Liver (tissue), 7 donors: ENCODE measurements at regions not wholly inside any gene's neighbourhood (a gene's known extent, or its start where the extent isn't known, plus 50 kb on each side); places are given as distances from the start of the nearest gene placed in this dataset.

Experiments used
- DNase-seq: peaks from one replicate; pipeline ENCODE4 v3.0.0-alpha.2; 2017; ENCODE audit warnings: low spot score
- H3K27ac ChIP-seq, 2 donors: one replicate each; pipeline ENCODE4 v1.7.0; 2013; ENCODE audit warnings: inconsistent platforms in 2 of 2, low read length in 2 of 2, control low read depth in 1 of 2, low read depth in 1 of 2, mild to moderate bottlenecking in 1 of 2
- H3K27me3 ChIP-seq, 4 donors: one replicate each; pipeline versions ENCODE4 v1.6.1 to v1.7.0; 2013; ENCODE audit warnings: low read length in 3 of 4, inconsistent platforms in 1 of 4, mild to moderate bottlenecking in 1 of 4, moderate library complexity in 1 of 4; ENCODE audit not compliant: control insufficient read depth in 4 of 4, insufficient read depth in 4 of 4
- H3K36me3 ChIP-seq, 4 donors: one replicate each; pipeline versions ENCODE4 v1.6.1 to v1.7.0; 2013; ENCODE audit warnings: low read length in 3 of 4, mild to moderate bottlenecking in 3 of 4, low read depth in 1 of 4, moderate library complexity in 1 of 4; ENCODE audit not compliant: control insufficient read depth in 4 of 4, insufficient read depth in 3 of 4
- H3K4me1 ChIP-seq, 4 donors: one replicate each; pipeline versions ENCODE4 v1.6.1 to v1.7.0; 2013; ENCODE audit warnings: low read length in 3 of 4, mild to moderate bottlenecking in 3 of 4, moderate library complexity in 1 of 4; ENCODE audit not compliant: control insufficient read depth in 4 of 4, insufficient read depth in 4 of 4
- H3K4me3 ChIP-seq, 3 donors: one replicate each; pipeline versions ENCODE4 v1.6.1 to v1.7.0; 2013; ENCODE audit warnings: low read length in 3 of 3, control low read depth in 1 of 3, low read depth in 1 of 3, mild to moderate bottlenecking in 1 of 3
- H3K9ac ChIP-seq, 2 donors: one replicate each; pipeline ENCODE4 v1.7.0; 2013; ENCODE audit warnings: low read length in 2 of 2, mild to moderate bottlenecking in 2 of 2, moderate library complexity in 2 of 2, control low read depth in 1 of 2, low read depth in 1 of 2
- H3K9me3 ChIP-seq, 4 donors: one replicate each; pipeline versions ENCODE4 v1.6.1 to v1.7.0; 2013; ENCODE audit warnings: low read length in 3 of 4; ENCODE audit not compliant: control insufficient read depth in 4 of 4
- EGR1 ChIP-seq, 2 donors: IDR thresholded peaks; 2 replicates each; pipeline ENCODE4 v1.6.1; 2016 to 2018; ENCODE audit warnings: antibody characterized with exemption in 2 of 2, low read depth in 2 of 2
- FOXA1 ChIP-seq: IDR thresholded peaks from 2 replicates; pipeline ENCODE4 v1.6.1; 2016; ENCODE audit warnings: antibody characterized with exemption
- FOXA2 ChIP-seq: IDR thresholded peaks from 2 replicates; pipeline ENCODE4 v1.6.1; 2016; ENCODE audit warnings: antibody characterized with exemption
- HNF4A ChIP-seq, 2 donors: conservative IDR thresholded peaks; 2 replicates each; pipeline ENCODE4 v1.6.1; 2016; ENCODE audit warnings: antibody characterized with exemption in 2 of 2, mild to moderate bottlenecking in 2 of 2
- HNF4G ChIP-seq: IDR thresholded peaks from 2 replicates; pipeline ENCODE4 v1.6.1; 2016; ENCODE audit warnings: antibody characterized with exemption
- JUND ChIP-seq, 2 donors: IDR thresholded peaks; 2 replicates each; pipeline ENCODE4 v1.6.1; 2016; ENCODE audit warnings: antibody characterized with exemption in 2 of 2
- NR2F2 ChIP-seq: IDR thresholded peaks from 2 replicates; pipeline ENCODE4 v1.6.1; 2016; ENCODE audit warnings: antibody characterized with exemption
- RAD21 ChIP-seq, 2 donors: IDR thresholded peaks; 2 replicates each; pipeline ENCODE4 v1.6.1; 2016; ENCODE audit warnings: antibody characterized with exemption in 2 of 2, mild to moderate bottlenecking in 2 of 2
- RXRA ChIP-seq, 2 donors: IDR thresholded peaks; 2 replicates each; pipeline ENCODE4 v1.6.1; 2017 to 2018; ENCODE audit warnings: antibody characterized with exemption in 2 of 2, mild to moderate bottlenecking in 1 of 2
- SP1 ChIP-seq: IDR thresholded peaks from 2 replicates; pipeline ENCODE4 v1.6.1; 2018; ENCODE audit warnings: antibody characterized with exemption, mild to moderate bottlenecking
- YY1 ChIP-seq: IDR thresholded peaks from 2 replicates; pipeline ENCODE4 v1.6.1; 2016; ENCODE audit warnings: antibody characterized with exemption, mild to moderate bottlenecking
- WGBS: extraction: QIAGEN DNeasy Blood & Tissue Kit; methylation state at CpG from one replicate; pipeline ENCODE4 v1.1.7; 2013; 5-methylcytosine and 5-hydroxymethylcytosine counted together
- TF ChIP-seq, protein P1 (sequence below): IDR thresholded peaks from 2 replicates; pipeline ENCODE4 v1.6.1; 2016; ENCODE audit warnings: antibody characterized with exemption
- TF ChIP-seq, protein P2 (sequence below): IDR thresholded peaks from 2 replicates; pipeline ENCODE4 v1.6.1; 2016; ENCODE audit warnings: antibody characterized with exemption
- TF ChIP-seq, protein P3 (sequence below): IDR thresholded peaks from 2 replicates; pipeline ENCODE4 v1.6.1; 2016; ENCODE audit warnings: antibody characterized with exemption, mild to moderate bottlenecking
- TF ChIP-seq, protein P4 (sequence below): IDR thresholded peaks from 2 replicates; pipeline ENCODE4 v1.6.1; 2016; ENCODE audit warnings: antibody characterized with exemption
- donor health status: healthy.
- donor health status: healthy.
- donor health status: healthy.
- donor health status: healthy.

DNA sequence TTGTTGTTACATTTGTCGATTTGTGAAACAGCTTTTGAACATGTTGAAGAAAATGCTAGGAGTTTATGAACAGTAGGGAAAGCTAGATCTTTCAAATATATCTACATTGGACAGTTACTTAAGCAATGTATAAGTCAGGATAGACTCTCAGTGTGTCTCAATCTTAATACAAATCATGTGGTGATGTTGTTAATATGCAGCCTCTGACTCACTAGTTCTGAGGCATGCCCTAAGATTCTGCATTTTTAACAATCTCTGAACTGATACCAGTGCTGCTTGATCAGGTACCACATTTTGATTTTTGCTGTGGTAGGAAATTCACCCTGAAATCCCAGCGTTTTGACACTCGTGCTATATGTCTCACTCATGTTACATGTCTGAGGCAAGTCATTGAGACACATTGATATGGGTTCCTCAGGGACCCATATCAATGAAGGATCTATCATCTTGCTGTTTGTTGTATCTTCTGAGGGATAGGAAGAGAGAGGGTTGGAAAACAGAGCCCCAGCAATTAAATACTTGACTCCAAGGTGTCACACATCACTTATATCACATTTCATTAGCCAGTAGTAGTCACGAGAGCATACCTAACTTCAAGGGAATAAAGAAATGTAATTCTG is 597.9 kb downstream of the TAFA4 start:
- H3K27me3 ChIP-seq = no peaks in the 10 kb centered on the region
- no peaks in the 10 kb centered on the region for H3K36me3 ChIP-seq
- H3K27ac ChIP-seq = no peak overlapping the region
- no peak for TF ChIP-seq YY1
- TF ChIP-seq EGR1 (IDR thresholded peaks at IDR 0.05; ENCODE audit: low read depth in 2 of 2) = no peak
- TF ChIP-seq, protein P1, sequence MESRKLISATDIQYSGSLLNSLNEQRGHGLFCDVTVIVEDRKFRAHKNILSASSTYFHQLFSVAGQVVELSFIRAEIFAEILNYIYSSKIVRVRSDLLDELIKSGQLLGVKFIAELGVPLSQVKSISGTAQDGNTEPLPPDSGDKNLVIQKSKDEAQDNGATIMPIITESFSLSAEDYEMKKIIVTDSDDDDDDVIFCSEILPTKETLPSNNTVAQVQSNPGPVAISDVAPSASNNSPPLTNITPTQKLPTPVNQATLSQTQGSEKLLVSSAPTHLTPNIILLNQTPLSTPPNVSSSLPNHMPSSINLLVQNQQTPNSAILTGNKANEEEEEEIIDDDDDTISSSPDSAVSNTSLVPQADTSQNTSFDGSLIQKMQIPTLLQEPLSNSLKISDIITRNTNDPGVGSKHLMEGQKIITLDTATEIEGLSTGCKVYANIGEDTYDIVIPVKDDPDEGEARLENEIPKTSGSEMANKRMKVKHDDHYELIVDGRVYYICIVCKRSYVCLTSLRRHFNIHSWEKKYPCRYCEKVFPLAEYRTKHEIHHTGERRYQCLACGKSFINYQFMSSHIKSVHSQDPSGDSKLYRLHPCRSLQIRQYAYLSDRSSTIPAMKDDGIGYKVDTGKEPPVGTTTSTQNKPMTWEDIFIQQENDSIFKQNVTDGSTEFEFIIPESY = no peak
- TF ChIP-seq, protein P2, sequence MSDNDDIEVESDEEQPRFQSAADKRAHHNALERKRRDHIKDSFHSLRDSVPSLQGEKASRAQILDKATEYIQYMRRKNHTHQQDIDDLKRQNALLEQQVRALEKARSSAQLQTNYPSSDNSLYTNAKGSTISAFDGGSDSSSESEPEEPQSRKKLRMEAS = no peak
- TF ChIP-seq RAD21 (IDR thresholded peaks at IDR 0.05) = no peak
- no peak for TF ChIP-seq HNF4A (conservative IDR thresholded peaks at IDR 0.05)
- TF ChIP-seq NR2F2 = no peak
- TF ChIP-seq JUND (IDR thresholded peaks at IDR 0.05) = no peak
- H3K9ac ChIP-seq = no peak overlapping the region
- no peak overlapping the region for H3K4me3 ChIP-seq
- H3K9me3 ChIP-seq = no peaks in the 10 kb centered on the region
- no peak for DNase-seq
- H3K4me1 ChIP-seq = no peaks in the 10 kb centered on the region
- 78% methylated on average over 4 of the region's 4 CpGs for WGBS

DNA sequence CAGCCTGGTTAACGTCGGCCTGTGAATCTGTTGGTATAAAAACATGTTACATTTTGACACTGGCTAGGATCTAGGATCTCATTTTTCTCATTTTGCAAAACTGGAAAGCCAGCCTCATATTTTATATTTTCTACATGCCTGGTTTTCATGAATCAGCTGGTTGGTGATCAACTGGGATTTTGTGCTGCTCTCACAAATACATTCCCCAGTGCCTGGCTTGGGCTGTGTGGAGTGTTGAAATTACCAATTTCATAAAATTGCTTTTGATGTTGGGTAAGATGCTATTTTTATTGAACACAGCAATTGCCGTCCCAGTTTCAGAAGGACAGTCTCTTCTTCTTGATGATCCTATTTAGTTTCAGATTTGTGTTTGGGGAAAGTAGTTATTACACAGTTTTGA is 604.3 kb downstream of the TAFA4 start:
- WGBS = 90% methylated on average over 3 of the region's 3 CpGs

DNA sequence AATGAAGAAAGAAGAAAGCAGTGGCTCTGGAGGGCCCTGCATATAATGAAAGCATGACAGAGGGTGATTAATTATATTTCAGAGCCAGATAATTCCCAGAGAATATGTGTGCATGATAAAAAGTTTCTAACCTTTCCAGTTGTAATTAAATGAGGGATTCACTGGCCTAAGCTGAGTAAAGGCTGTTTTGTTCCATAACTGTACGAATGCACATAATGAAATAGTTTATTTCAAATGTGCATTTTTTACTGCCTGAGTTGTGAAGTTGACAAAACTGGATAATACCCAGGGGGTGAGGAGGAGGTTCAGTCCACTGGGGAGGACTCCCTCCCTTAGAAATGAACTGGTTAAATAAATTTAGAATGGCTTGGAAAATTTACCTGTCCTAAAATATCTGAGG is 616.4 kb downstream of the TAFA4 start:
- Histone ChIP-seq H3K4me3 (no peak overlapping the region), H3K9ac (no peak overlapping the region), H3K4me1 (no peaks in the 10 kb centered on the region), H3K27me3 (no peaks in the 10 kb centered on the region), H3K27ac (no peak overlapping the region), H3K9me3 (no peaks in the 10 kb centered on the region), H3K36me3 (no peaks in the 10 kb centered on the region)
- 76% methylated on average over 1 of the region's 1 CpG for WGBS
- no peak for DNase-seq
- TF ChIP-seq HNF4G = no peak
- no peak for TF ChIP-seq FOXA1
- TF ChIP-seq, protein P1 = no peak
- no peak for TF ChIP-seq YY1
- TF ChIP-seq FOXA2 = no peak
- TF ChIP-seq RXRA (IDR thresholded peaks at IDR 0.05) = no peak
- TF ChIP-seq, protein P3, sequence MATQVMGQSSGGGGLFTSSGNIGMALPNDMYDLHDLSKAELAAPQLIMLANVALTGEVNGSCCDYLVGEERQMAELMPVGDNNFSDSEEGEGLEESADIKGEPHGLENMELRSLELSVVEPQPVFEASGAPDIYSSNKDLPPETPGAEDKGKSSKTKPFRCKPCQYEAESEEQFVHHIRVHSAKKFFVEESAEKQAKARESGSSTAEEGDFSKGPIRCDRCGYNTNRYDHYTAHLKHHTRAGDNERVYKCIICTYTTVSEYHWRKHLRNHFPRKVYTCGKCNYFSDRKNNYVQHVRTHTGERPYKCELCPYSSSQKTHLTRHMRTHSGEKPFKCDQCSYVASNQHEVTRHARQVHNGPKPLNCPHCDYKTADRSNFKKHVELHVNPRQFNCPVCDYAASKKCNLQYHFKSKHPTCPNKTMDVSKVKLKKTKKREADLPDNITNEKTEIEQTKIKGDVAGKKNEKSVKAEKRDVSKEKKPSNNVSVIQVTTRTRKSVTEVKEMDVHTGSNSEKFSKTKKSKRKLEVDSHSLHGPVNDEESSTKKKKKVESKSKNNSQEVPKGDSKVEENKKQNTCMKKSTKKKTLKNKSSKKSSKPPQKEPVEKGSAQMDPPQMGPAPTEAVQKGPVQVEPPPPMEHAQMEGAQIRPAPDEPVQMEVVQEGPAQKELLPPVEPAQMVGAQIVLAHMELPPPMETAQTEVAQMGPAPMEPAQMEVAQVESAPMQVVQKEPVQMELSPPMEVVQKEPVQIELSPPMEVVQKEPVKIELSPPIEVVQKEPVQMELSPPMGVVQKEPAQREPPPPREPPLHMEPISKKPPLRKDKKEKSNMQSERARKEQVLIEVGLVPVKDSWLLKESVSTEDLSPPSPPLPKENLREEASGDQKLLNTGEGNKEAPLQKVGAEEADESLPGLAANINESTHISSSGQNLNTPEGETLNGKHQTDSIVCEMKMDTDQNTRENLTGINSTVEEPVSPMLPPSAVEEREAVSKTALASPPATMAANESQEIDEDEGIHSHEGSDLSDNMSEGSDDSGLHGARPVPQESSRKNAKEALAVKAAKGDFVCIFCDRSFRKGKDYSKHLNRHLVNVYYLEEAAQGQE = no peak
- TF ChIP-seq, protein P4, sequence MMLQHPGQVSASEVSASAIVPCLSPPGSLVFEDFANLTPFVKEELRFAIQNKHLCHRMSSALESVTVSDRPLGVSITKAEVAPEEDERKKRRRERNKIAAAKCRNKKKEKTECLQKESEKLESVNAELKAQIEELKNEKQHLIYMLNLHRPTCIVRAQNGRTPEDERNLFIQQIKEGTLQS = no peak

More for the DNA sequence above, 604.3 kb downstream of the TAFA4 start:
- Histone ChIP-seq H3K4me1 (no peaks in the 10 kb centered on the region), H3K27ac (no peak overlapping the region), H3K4me3 (no peak overlapping the region), H3K27me3 (no peaks in the 10 kb centered on the region), H3K36me3 (no peaks in the 10 kb centered on the region), H3K9ac (no peak overlapping the region), H3K9me3 (no peaks in the 10 kb centered on the region)
- no peak for DNase-seq
- TF ChIP-seq SP1 (no peak), HNF4G (no peak)
- TF ChIP-seq, protein P3 = no peak
